ENCODE measurements at regions not wholly inside any gene's neighbourhood (a gene's known extent, or its start where the extent isn't known, plus 50 kb on each side); places are given as distances from the start of the nearest gene placed in this dataset.

DNA sequence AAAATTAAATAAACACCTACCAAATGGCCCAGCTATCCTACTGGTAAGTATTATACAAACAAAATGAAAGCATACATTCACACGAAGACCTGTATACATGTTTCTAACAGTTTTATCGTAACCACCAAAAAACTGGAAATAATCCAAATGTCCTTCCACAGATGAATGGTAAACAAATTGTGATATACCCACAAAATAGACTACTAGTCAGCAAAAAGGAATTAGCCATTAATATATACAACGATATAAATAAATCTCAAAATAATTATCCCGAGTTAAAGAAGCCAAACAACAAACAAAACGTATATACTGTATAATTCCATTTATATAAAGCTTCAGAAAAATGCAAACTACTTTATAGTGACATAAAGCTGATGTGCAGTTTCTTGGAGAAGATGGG lies 106.3 kb upstream of the SERTM1 start:
- H3K4me3 ChIP-seq (ENCODE audit: low read depth, low read length) = no peak overlapping the region
- no peak for DNase-seq (ENCODE audit: low read depth)
- TF ChIP-seq MYC (IDR thresholded peaks at IDR 0.05; ENCODE audit: low read depth, low read length) (no peak), POLR2A (IDR thresholded peaks at IDR 0.05; ENCODE audit: extremely low read depth, insufficient read length) (no peak)
- TF ChIP-seq, protein P1, sequence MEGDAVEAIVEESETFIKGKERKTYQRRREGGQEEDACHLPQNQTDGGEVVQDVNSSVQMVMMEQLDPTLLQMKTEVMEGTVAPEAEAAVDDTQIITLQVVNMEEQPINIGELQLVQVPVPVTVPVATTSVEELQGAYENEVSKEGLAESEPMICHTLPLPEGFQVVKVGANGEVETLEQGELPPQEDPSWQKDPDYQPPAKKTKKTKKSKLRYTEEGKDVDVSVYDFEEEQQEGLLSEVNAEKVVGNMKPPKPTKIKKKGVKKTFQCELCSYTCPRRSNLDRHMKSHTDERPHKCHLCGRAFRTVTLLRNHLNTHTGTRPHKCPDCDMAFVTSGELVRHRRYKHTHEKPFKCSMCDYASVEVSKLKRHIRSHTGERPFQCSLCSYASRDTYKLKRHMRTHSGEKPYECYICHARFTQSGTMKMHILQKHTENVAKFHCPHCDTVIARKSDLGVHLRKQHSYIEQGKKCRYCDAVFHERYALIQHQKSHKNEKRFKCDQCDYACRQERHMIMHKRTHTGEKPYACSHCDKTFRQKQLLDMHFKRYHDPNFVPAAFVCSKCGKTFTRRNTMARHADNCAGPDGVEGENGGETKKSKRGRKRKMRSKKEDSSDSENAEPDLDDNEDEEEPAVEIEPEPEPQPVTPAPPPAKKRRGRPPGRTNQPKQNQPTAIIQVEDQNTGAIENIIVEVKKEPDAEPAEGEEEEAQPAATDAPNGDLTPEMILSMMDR (IDR thresholded peaks at IDR 0.05; ENCODE audit: low read depth, low read length) = no peak
- TF ChIP-seq, protein P2, sequence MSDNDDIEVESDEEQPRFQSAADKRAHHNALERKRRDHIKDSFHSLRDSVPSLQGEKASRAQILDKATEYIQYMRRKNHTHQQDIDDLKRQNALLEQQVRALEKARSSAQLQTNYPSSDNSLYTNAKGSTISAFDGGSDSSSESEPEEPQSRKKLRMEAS (IDR thresholded peaks at IDR 0.05; ENCODE audit: low read depth, low read length) = no peak

DNA sequence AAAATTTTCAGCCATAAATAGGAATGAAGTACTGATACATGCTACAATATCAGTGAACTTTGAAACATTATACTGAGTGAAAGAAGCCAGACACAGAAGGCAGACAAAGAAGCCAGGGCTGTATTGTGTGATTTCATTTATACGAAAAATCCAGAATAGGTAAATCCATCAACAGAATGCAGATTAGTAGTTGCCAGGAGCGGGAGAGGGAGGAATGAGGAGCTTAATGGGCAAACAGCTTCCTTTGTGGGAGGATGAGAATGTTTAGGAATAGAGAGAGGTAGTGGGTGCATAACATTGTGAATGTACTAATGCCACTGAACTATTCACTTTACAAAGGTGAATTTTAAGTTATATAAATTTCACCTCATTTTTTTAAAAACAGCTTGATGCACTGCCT lies 103.3 kb upstream of the SERTM1 start:
- DNase-seq (ENCODE audit: low read depth) = no peak
- H3K4me3 ChIP-seq (ENCODE audit: low read depth, low read length) = no peak overlapping the region
- TF ChIP-seq, protein P1 (IDR thresholded peaks at IDR 0.05; ENCODE audit: low read depth, low read length) = no peak
- TF ChIP-seq POLR2A (IDR thresholded peaks at IDR 0.05; ENCODE audit: extremely low read depth, insufficient read length) (no peak), MYC (IDR thresholded peaks at IDR 0.05; ENCODE audit: low read depth, low read length) (no peak)
- TF ChIP-seq, protein P2 (IDR thresholded peaks at IDR 0.05; ENCODE audit: low read depth, low read length) = no peak

DNA sequence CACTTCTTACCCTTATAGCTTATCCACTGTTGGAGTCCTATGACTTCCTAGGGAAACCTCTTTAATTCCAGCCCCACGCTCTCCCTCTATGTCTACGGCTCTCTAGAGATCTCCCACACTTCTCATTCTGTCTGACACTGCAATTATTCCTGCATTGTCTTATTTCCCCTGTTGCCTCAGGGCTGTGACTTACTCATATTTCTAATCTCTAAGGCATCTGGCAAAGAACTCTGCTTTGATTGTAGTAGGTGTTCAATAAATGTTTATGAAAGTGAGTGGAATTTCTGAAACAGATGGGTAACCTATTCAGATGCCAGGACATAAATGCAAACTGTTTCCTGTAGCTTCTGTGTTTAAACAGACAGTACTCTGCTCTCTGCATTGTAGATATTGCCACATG lies 102.4 kb upstream of the SERTM1 start:
- H3K4me3 ChIP-seq (ENCODE audit: low read depth, low read length) = no peak overlapping the region
- no peak for TF ChIP-seq MYC (IDR thresholded peaks at IDR 0.05; ENCODE audit: low read depth, low read length)
- no peak for TF ChIP-seq POLR2A (IDR thresholded peaks at IDR 0.05; ENCODE audit: extremely low read depth, insufficient read length)
- TF ChIP-seq, protein P1 (IDR thresholded peaks at IDR 0.05; ENCODE audit: low read depth, low read length) = no peak
- TF ChIP-seq, protein P2 (IDR thresholded peaks at IDR 0.05; ENCODE audit: low read depth, low read length) = no peak
- no peak for DNase-seq (ENCODE audit: low read depth)

DNA sequence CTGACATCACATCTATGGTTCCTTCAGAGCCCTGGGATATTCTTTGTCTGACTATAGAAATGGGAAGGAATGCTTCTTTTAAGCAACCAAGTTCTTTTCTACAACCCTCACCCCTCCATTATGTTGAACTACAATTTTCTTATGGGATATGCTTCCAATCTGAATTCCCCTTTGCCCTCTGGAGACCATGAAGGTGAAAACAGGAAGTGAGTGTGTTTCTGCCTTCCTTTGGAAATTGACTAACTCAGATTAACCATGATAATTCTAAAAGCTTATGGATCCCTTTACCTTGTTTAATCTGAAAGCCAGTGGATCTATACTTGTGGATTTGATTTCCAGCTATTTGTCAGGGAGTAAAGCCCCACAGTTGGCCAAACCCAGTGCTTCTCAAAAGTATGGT lies 90.8 kb upstream of the SERTM1 start:
- DNase-seq (ENCODE audit: low read depth) = no peak
- no peak overlapping the region for H3K4me3 ChIP-seq (ENCODE audit: low read depth, low read length)

DNA sequence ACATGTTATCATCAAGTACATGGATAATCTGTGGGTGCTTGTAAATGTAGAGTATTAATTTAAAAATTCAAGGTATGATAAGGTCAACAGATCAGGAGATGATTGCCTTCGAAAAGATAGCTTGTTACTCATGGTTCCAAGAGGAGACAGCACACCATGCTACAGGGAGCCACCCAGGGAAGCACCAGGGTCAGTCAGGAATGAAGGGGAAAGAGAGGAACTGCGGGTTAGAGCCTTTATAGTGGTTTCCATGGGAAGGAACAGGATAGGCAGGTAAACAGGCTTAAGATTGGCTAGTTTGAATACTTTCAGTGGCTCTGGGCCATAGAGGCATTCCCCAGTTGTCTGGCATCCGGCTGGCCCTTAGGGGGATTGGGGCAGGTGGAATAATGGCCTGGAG lies 74.2 kb upstream of the SERTM1 start:
- H3K4me3 ChIP-seq (ENCODE audit: low read depth, low read length) = no peak overlapping the region
- TF ChIP-seq POLR2A (IDR thresholded peaks at IDR 0.05; ENCODE audit: extremely low read depth, insufficient read length) (no peak), MYC (IDR thresholded peaks at IDR 0.05; ENCODE audit: low read depth, low read length) (no peak)
- TF ChIP-seq, protein P1 (IDR thresholded peaks at IDR 0.05; ENCODE audit: low read depth, low read length) = no peak
- TF ChIP-seq, protein P2 (IDR thresholded peaks at IDR 0.05; ENCODE audit: low read depth, low read length) = no peak
- DNase-seq (ENCODE audit: low read depth) = no peak

More for the DNA sequence above, 90.8 kb upstream of the SERTM1 start:
- TF ChIP-seq, protein P1 (IDR thresholded peaks at IDR 0.05; ENCODE audit: low read depth, low read length) = no peak
- TF ChIP-seq MYC (IDR thresholded peaks at IDR 0.05; ENCODE audit: low read depth, low read length) (no peak), POLR2A (IDR thresholded peaks at IDR 0.05; ENCODE audit: extremely low read depth, insufficient read length) (no peak)
- TF ChIP-seq, protein P2 (IDR thresholded peaks at IDR 0.05; ENCODE audit: low read depth, low read length) = no peak

DNA sequence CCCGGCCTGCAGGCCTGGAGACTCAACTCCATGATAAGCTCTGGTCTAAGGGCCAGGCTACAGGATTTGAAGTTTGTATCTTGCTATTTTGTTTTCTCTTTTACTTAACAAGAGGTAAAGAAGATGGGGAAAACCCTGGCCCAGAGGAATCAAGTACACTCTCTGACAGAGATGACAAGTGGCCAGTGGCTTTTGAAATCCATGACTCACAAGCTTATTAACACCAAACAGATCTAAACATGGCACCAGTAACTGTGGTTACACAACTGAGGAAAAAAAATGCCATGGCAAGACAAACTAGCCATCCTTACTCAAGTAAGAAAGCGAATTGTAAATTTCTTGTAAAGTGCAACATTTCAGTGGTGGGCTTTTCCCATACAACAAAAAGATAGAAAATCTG lies 72.6 kb upstream of the SERTM1 start:
- H3K4me3 ChIP-seq (ENCODE audit: low read depth, low read length) = no peak overlapping the region
- TF ChIP-seq, protein P1 (IDR thresholded peaks at IDR 0.05; ENCODE audit: low read depth, low read length) = no peak
- TF ChIP-seq, protein P2 (IDR thresholded peaks at IDR 0.05; ENCODE audit: low read depth, low read length) = no peak
- TF ChIP-seq MYC (IDR thresholded peaks at IDR 0.05; ENCODE audit: low read depth, low read length) (no peak), POLR2A (IDR thresholded peaks at IDR 0.05; ENCODE audit: extremely low read depth, insufficient read length) (no peak)
- peak; percentile 8 for DNase-seq (ENCODE audit: low read depth)
